ENCODE measurements at regions not wholly inside any gene's neighbourhood (a gene's known extent, or its start where the extent isn't known, plus 50 kb on each side); places are given as distances from the start of the nearest gene placed in this dataset.

GRCh38 chr2:235183786-235184185, 232.0 kb downstream of the SH3BP4 start:
- intact Hi-C loops (cut with micrococcal nuclease) = no loop called here
- H3K4me2 ChIP-seq (ENCODE audit: insufficient read depth, low read length) = no peak overlapping the region
- FAIRE-seq = no peak
- H3K4me1 ChIP-seq (ENCODE audit: control insufficient read depth, extremely low read depth, insufficient read depth, low read length) = no peaks in the 10 kb centered on the region
- H3K9me1 ChIP-seq (replicated peaks; ENCODE audit: control insufficient read depth, extremely low read depth, insufficient read depth, low read length) = no peaks in the 10 kb centered on the region
- H3K27ac ChIP-seq (ENCODE audit: insufficient read depth, low read depth, low read length) = no peak overlapping the region
- H3K27me3 ChIP-seq (ENCODE audit: control insufficient read depth in 2 of 2, insufficient read depth in 2 of 2, low read length in 2 of 2) = no peaks in the 10 kb centered on the region
- no peak for DNase-seq (ENCODE audit: low read depth, low spot score)
- no peaks in the 10 kb centered on the region for H3K9me3 ChIP-seq (replicated peaks; ENCODE audit: control insufficient read depth, insufficient read depth, low read length)
- dilution Hi-C loops (cut with MboI; ENCODE audit: extremely low pct_ligation_motif_present, low sequenced_read_pairs) = no loop called here
- no peak overlapping the region for H3K9ac ChIP-seq (replicated peaks; ENCODE audit: extremely low read depth, insufficient read depth, low read length)
- no peak overlapping the region for H3K4me3 ChIP-seq (replicated peaks in 1 of 3; ENCODE audit: insufficient read depth in 1 of 3, low read depth in 1 of 3, low read length in 3 of 3)
- ChIA-PET POLR2A (no interaction called here), CTCF (no interaction called here)
- no peak overlapping the region for H2AFZ ChIP-seq (ENCODE audit: low read depth, low read length)
- H3K79me2 ChIP-seq (ENCODE audit: control insufficient read depth, insufficient read depth, low read length) = no peaks in the 10 kb centered on the region
- no peaks in the 10 kb centered on the region for H4K20me1 ChIP-seq (replicated peaks; ENCODE audit: control insufficient read depth, extremely low read depth, insufficient read depth, low read length)
- no peak for TF ChIP-seq MYC (IDR thresholded peaks at IDR 0.05; ENCODE audit: low read depth, low read length)
- TF ChIP-seq POLR2AphosphoS5 (IDR thresholded peaks at IDR 0.05; ENCODE audit: insufficient read depth, low read depth, low read length) = no peak
- no peak for TF ChIP-seq CTCF (IDR thresholded peaks at IDR 0.05; ENCODE audit: extremely low read depth in 1 of 2, insufficient read depth in 1 of 2, low read depth in 1 of 2, low read length in 2 of 2)
- TF ChIP-seq POLR2A (IDR thresholded peaks at IDR 0.05; ENCODE audit: low read depth, low read length) = no peak
- no peak for TF ChIP-seq GATA2 (IDR thresholded peaks at IDR 0.05; ENCODE audit: insufficient read depth, insufficient read length, low read depth, low read length)
- TF ChIP-seq MAX (IDR thresholded peaks at IDR 0.05; ENCODE audit: insufficient read depth, insufficient read length) = no peak
- no peak for TF ChIP-seq JUN (IDR thresholded peaks at IDR 0.05; ENCODE audit: borderline replicate concordance, insufficient read depth, insufficient read length, low read depth)
- no peak for TF ChIP-seq FOS (IDR thresholded peaks at IDR 0.05; ENCODE audit: borderline replicate concordance, insufficient read depth, low read length)
- no peak for TF ChIP-seq EZH2 (IDR thresholded peaks at IDR 0.05; ENCODE audit: borderline replicate concordance, low read depth, low read length, severe bottlenecking)
- BruUV-seq (replicated peaks) = no TSS peak
- H3K36me3 ChIP-seq (ENCODE audit: control insufficient read depth in 2 of 2, extremely low read depth in 1 of 2, insufficient read depth in 2 of 2, low read length in 2 of 2) = no peaks in the 10 kb centered on the region
